ENCODE measurements at regions not wholly inside any gene's neighbourhood (a gene's known extent, or its start where the extent isn't known, plus 50 kb on each side); places are given as distances from the start of the nearest gene placed in this dataset.

DNA sequence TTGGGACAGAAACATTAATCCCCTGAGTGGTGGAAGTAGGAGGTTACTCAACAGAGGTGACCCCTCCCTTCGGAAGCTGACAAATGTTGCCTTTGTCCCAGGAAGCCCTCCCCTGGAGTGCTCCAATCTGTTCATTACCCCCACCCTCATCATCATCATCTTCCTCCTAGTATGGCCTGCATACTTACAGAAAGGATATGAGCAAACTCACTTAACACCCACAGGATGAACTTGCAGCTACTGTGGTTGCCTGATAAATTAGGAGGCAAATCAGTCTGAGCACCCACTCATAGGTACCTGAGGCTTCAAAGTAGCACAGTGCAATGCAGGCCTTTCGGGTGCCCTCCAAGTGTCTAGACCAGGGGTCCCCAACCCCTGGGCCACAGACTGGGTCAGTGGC is 236.7 kb upstream of the GATB start:
- WGBS (ENCODE audit: extremely low coverage, insufficient read length, low lambda C conversion rate), result no CpG with 5 or more reads among the region's 2 CpGs
- H4K8ac ChIP-seq (replicated peaks; ENCODE audit: insufficient read length, low read depth, low read length), result no peak overlapping the region
- no peak overlapping the region for H2AK5ac ChIP-seq (ENCODE audit: insufficient read length, low read length)
- H2BK120ac ChIP-seq (ENCODE audit: low read depth, low read length, poor library complexity, severe bottlenecking), result no peak overlapping the region
- Mint-ChIP-seq H3K27ac (no peak overlapping the region), H3K4me1 (peaks cover 23 to 27% of the 10 kb centered on the region in 2 experiments), H3K36me3 (ENCODE audit: insufficient read depth in 1 of 3, low read depth in 3 of 3) (peaks cover 0 to 6% (median 3%) of the 10 kb centered on the region in 3 experiments; a peak in 2 of 7 replicates), H3K27me3 (ENCODE audit: low read depth) (no peaks in the 10 kb centered on the region; the same call in 1 of the 2 replicates), H3K9me3 (peaks cover 7% of the 10 kb centered on the region in 2 experiments; a peak in 2 of 5 replicates), H3K4me3 (no peak overlapping the region)
- H2AFZ ChIP-seq (ENCODE audit: low read length), result no peak overlapping the region
- H2BK5ac ChIP-seq (ENCODE audit: insufficient read length, low read length), result no peak overlapping the region
- H4K5ac ChIP-seq (ENCODE audit: insufficient read length, low read depth, low read length), result no peak overlapping the region
- H3K79me2 ChIP-seq (ENCODE audit: insufficient read depth, low read length), result no peaks in the 10 kb centered on the region
- H2BK15ac ChIP-seq (ENCODE audit: low read depth, low read length), result no peak overlapping the region
- no peaks in the 10 kb centered on the region for H3K27me3 ChIP-seq (ENCODE audit: insufficient read depth, low read length)
- TF ChIP-seq, protein P1, sequence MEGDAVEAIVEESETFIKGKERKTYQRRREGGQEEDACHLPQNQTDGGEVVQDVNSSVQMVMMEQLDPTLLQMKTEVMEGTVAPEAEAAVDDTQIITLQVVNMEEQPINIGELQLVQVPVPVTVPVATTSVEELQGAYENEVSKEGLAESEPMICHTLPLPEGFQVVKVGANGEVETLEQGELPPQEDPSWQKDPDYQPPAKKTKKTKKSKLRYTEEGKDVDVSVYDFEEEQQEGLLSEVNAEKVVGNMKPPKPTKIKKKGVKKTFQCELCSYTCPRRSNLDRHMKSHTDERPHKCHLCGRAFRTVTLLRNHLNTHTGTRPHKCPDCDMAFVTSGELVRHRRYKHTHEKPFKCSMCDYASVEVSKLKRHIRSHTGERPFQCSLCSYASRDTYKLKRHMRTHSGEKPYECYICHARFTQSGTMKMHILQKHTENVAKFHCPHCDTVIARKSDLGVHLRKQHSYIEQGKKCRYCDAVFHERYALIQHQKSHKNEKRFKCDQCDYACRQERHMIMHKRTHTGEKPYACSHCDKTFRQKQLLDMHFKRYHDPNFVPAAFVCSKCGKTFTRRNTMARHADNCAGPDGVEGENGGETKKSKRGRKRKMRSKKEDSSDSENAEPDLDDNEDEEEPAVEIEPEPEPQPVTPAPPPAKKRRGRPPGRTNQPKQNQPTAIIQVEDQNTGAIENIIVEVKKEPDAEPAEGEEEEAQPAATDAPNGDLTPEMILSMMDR (conservative IDR thresholded peaks at IDR 0.05), result no peak
- H2BK12ac ChIP-seq (ENCODE audit: insufficient read length, low read depth, low read length), result no peak overlapping the region
- H3K27ac ChIP-seq (ENCODE audit: insufficient read length, low read depth, low read length), result no peak overlapping the region
- no peak overlapping the region for H3K14ac ChIP-seq (ENCODE audit: insufficient read depth, low read length)
- no peak overlapping the region for H3K4me2 ChIP-seq (ENCODE audit: insufficient read depth, insufficient read length, low read length)
- H3K9ac ChIP-seq (ENCODE audit: extremely low read depth, insufficient read length, low read length), result no peak overlapping the region
- H2BK20ac ChIP-seq (ENCODE audit: low read depth, low read length, poor library complexity, severe bottlenecking), result no peak overlapping the region
- H3K4me1 ChIP-seq (ENCODE audit: insufficient read depth, low read length), result peaks cover 12% of the 10 kb centered on the region; the same call in 1 of the 2 replicates
- no peak overlapping the region for H4K91ac ChIP-seq (ENCODE audit: insufficient read length, low read depth, low read length)
- H4K20me1 ChIP-seq (ENCODE audit: control insufficient read depth, insufficient read depth, insufficient read length), result no peaks in the 10 kb centered on the region
- no peak overlapping the region for H3T11ph ChIP-seq (ENCODE audit: low read length)
- H3K56ac ChIP-seq (ENCODE audit: insufficient read length, low read depth, low read length), result no peak overlapping the region
- no peaks in the 10 kb centered on the region for H3K9me3 ChIP-seq (ENCODE audit: control insufficient read depth, low read depth, low read length)
- H3K23ac ChIP-seq (ENCODE audit: insufficient read length, low read depth, low read length), result no peak overlapping the region
- H3K79me1 ChIP-seq (ENCODE audit: insufficient read depth, low read depth, low read length, poor library complexity, severe bottlenecking), result no peaks in the 10 kb centered on the region
- no peaks in the 10 kb centered on the region for H3K23me2 ChIP-seq (ENCODE audit: insufficient read length, low read depth, low read length, poor library complexity, severe bottlenecking)
- DNase-seq, result no peak
- no peak overlapping the region for H3K4ac ChIP-seq (ENCODE audit: low read depth, low read length)
- H3K18ac ChIP-seq (ENCODE audit: insufficient read length, low read depth, low read length), result no peak overlapping the region
